ENCODE measurements at regions not wholly inside any gene's neighbourhood (a gene's known extent, or its start where the extent isn't known, plus 50 kb on each side); places are given as distances from the start of the nearest gene placed in this dataset.
"Not testable (repeated sequence)": the region's sequence is repeated elsewhere in the genome, so short reads cannot be mapped to it uniquely, and the experiment has no call there.

DNA sequence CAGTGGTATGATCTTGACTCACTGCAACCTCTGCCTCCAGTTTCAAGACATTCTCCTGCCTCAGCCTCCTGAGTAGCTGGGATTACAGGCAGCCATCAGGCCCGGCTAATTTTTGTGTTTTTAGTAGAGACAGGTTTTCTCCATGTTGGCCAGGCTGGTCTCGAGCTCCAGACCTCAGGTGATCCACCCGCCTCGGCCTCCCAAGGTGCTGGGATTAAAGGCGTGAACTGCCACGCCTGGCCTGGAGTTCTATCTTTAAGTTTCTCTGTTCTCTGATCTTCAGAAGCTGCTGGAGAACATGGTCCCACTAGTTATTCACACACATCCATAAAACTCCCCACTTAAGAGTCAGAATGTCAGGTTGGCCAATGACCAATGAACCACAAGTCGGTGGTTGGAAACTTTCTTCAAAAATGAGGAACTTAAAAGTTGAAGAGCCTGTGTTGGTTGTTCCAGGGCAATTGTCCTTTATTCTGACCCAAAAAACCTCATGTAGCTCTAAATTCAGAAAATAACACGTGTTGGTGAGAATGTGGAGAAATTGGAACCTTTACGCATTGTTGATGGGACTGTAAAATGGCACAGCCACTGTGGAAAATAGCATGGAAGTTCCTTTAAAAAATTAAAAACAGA is 55.9 kb upstream of the PIK3CB start:
- peak; percentile 83 to 97 (median 95) for DNase-seq

DNA sequence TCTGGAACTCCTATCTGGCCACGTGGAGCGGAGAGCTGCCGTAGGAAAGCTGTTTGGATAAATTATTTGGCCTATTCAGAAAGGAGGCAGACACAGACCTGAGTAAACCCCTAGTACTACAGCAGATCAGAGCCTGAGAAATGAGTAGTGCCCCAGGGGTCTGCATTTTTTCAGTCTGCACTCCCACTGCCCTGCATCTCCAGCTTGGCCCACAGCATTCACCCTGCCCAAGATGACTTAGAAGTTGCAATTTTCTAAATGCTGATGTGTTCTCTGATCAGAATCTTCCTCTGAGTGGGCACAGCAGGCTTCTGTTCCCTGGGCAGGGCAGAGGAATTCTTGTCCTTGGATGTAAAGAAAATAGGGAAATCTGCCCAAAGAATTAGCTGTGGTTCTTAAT is 55.1 kb upstream of the PIK3CB start:
- no peak for DNase-seq

- peak; percentile 55 to 80 (median 79) for DNase-seq
These were observed 53.8 kb upstream of the PIK3CB start for GRCh38 chr3:138888560-138888959.

DNA sequence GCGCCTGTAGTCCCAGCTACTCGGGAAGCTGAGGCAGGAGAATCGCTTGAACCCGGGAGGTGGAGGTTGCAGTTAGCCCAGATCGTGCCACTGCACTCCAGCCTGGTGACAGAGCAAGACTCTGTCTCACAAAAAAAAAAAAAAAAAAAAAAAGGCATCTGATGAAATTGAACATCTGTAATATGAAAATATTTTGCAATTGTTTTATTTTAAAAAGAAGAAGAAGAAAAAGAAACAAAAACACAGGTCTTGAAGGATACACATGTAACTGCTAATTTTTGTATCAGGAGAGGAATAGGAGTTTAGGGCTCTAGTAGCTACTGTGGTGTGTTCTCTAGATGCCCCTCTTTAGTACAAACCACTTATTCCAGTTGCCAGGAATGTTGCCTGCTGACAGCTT is 51.4 kb upstream of the PIK3CB start:
- not testable (repeated sequence) for DNase-seq
